Endometrium (tissue), 2 donors: ENCODE measurements at regions not wholly inside any gene's neighbourhood (a gene's known extent, or its start where the extent isn't known, plus 50 kb on each side); places are given as distances from the start of the nearest gene placed in this dataset.
"Not testable (repeated sequence)": the region's sequence is repeated elsewhere in the genome, so short reads cannot be mapped to it uniquely, and the experiment has no call there.

Experiments
- FAIRE-seq: peaks from 2 replicates; lab custom pipeline; 2012; peaks lifted over from hg19 to GRCh38; lab: Jason Lieb, UNC
- donor health status: control.
- donor health status: control.

GRCh38 chr5:169412831-169413230, 111.9 kb upstream of the SLIT3 start:
- no peak for FAIRE-seq

DNA sequence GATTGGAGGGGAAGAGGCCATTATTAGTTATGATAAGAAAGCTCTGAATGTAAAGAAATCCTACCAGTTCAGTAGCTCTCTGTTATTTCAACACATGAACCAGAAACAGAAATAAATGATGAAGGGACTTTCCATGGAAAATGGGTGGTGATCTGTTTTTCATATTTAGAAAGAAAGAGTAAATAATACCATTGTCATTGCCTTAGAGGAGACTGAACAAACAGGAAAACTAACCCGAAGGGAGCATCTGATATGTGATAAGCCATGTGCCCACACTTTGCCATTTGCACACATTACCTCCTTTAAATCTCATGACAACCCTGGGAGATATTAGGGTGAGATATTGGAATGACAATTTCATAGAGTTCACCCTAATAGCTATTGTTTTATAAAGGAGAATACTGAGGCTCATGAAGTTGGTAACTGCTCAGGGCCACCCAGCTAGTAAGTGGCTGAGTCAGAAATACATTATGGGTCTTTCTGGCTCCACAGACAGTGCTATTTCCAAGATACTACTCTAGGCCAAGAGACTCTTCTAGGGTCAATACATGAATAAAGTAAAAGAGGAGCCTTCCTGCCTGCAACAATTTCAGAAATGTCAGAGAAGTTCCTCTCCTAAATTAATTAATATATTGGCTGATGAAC, 111.0 kb upstream of the SLIT3 start:
- no peak for FAIRE-seq

GRCh38 chr5:169410996-169411783, 110.3 kb upstream of the SLIT3 start:
- FAIRE-seq = peak; percentile 88

DNA sequence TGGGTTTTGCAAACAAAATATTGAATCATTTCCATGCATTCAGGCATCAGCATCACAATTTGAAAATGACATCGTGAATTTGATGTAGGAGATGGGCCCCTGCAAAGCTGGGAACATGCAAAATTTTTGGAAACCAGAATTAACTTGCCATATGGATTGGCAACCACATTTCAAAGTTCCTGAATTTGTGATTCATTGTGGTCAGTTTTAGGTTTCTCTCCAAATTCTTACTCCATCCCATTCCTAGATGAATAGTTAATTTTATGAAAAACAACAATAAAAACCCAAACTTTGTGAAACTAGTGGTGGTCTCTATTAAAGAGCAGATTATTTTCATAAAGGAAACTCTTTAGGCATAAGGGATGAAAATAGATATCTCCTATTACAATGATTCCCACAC, 107.8 kb upstream of the SLIT3 start:
- FAIRE-seq = no peak

GRCh38 chr5:169408171-169408570, 107.2 kb upstream of the SLIT3 start:
- FAIRE-seq = no peak

DNA sequence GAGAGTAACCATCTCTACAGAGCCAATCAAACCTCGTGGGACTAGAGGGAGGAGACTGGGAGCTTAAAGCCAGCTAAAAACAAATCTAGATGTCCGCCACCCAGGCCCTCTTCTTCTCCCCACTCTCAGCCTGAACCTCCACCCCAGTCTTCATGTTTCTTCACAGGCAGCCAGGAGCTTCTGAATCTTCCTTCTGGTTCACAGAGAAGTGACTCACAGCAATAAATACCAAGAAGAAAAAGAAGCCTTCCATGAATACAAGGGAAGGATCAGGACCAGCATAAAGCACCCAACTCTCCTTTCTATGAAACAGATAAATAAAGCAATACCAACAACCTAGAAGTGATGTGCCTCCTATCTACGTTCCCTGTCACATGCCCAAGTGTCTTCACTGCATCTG, 103.3 kb upstream of the SLIT3 start:
- no peak for FAIRE-seq

- no peak for FAIRE-seq
Measured at GRCh38 chr5:169398515-169398914, 97.6 kb upstream of the SLIT3 start.

DNA sequence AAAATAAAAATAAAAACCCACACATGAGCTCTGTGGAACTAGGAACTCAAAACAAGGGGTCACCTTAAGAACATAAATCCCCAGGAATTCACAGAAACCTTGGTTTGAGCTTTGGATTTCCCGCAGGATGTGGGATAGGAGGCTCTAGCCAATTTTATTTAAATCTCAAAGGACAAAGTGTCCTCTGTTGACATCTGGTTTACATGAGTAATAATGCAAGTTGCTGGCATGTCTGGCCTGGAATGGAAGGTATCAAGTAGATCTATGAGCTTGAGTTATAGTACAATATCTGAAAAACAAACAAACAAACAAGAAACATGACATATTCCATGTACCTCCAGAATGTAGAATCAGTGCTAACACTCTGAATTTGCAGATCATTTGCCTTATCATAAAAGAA, 94.2 kb upstream of the SLIT3 start:
- FAIRE-seq = no peak

- no peak for FAIRE-seq
Measured at GRCh38 chr5:169394371-169394770, 93.4 kb upstream of the SLIT3 start.

DNA sequence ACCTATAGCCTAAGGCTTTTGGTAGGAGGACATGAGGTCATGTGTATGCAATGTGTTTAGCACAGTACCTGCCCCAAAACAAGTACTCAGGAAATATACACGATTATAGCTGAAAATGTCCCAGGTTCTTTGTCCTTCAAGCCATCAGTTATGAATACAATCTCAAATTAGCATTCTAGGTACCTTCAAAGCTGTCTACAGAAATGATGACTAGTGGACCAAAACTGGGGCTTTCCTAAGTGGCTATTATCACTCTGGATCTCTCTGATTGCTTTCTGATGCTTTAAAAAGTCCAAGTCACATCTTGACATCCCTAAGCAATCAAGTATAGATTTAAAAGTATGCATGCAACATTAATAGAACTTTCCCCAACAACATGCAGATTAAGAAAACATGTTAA, 93.0 kb upstream of the SLIT3 start:
- no peak for FAIRE-seq

GRCh38 chr5:169390265-169390664, 89.3 kb upstream of the SLIT3 start:
- FAIRE-seq = no peak

- FAIRE-seq = no peak
Measured at GRCh38 chr5:169389318-169389717, 88.4 kb upstream of the SLIT3 start.

DNA sequence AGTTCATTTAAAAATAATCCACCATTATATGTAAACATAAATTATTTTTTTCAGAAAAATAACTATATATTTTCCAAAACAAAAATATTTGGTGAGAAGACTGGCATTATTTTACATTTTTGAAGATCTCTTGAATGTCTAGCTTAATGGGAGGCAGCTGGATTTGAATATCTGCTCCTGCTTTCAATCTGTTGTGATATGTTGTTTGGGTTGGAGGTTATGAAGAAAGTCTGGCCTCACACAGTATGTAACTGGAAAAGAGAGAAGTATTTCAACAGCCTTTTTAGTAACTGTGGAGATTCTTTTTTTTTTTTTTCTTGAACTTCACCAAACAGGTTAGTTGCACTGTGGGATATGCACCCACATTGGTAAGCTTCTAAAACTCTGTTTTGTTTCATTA, 84.7 kb upstream of the SLIT3 start:
- no peak for FAIRE-seq

- FAIRE-seq = no peak
Measured at GRCh38 chr5:169384661-169385060, 83.7 kb upstream of the SLIT3 start.

DNA sequence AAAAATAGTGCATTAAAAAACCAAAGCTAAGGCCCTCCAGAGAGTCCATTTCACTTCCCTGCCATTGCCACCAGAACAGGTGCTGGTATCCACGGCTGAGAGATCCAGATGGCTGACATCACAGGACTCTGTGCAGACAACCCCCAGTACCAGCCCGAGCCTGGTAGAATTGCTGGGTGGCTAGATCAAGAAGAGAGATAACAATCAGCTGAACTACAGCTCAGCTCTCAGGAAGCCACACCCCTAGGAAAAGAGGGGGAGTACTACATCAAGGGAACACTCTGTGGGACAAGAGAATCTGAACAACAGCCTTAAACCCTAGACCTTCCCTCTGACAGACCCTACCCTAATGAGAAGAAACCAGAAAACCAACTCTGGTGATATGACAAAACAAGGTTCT, 73.8 kb upstream of the SLIT3 start:
- FAIRE-seq = no peak

DNA sequence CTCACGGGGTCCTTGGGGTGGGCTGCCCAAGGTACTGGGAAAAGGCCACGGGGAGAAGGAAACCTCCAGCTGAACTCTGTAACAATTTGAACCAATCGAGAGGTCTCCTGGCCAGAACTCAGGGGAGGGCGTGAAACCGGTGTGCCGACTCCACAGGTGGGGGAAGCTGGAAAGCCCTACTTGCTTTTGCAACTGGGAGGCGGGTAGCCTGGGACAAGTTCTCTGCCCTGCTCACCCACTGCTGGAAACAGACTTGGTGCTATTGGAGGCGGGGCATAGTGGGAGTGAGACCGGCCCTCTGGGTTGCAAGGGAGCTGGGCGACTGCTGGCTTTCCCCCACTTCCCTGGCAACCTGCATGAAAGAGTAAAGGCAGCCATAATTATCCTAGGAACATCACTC, 73.2 kb upstream of the SLIT3 start:
- FAIRE-seq = no peak

DNA sequence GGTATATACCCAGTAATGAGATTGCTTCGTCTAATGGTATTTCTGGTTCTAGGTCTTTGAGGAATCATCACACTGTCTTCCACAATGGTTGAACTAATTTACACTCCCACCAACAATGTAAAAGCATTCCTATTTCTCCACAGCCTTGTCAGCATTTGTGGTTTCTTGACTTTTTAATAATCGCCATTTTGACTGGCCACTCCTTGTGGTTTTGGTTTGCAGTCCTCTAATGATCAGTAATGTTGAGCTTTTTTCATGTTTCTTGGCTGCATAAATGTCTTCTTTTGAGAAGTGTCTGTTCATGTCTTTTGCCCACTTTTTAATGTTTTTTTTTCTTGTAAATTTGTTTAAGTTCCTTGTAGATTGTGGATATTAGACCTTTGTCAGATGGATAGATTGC, 70.9 kb upstream of the SLIT3 start:
- FAIRE-seq = not testable (repeated sequence)

- FAIRE-seq = no peak
Measured at GRCh38 chr5:169369130-169369529, 68.2 kb upstream of the SLIT3 start.

GRCh38 chr5:169367861-169368260, 66.9 kb upstream of the SLIT3 start:
- FAIRE-seq = no peak

DNA sequence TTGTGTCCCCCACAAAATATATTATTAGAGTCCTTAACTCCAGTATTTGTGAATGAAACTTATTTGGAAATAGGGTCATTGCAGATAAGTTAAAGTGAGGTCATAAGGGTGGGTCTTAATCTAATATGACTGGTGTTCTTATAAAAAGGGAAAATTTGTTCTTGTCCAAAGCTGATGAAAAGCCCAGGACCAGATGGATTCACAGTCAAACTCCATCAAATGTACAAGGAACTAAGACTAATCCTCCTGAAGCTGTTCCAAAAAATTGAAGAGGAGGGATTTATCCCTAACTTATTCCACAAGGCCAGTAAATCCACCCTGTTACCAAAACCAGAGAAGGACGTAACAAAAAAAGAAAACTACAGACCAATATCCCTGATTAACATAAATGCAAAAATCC, 56.4 kb upstream of the SLIT3 start:
- FAIRE-seq = no peak

- no peak for FAIRE-seq
Measured at GRCh38 chr5:169356811-169357210, 55.9 kb upstream of the SLIT3 start.

DNA sequence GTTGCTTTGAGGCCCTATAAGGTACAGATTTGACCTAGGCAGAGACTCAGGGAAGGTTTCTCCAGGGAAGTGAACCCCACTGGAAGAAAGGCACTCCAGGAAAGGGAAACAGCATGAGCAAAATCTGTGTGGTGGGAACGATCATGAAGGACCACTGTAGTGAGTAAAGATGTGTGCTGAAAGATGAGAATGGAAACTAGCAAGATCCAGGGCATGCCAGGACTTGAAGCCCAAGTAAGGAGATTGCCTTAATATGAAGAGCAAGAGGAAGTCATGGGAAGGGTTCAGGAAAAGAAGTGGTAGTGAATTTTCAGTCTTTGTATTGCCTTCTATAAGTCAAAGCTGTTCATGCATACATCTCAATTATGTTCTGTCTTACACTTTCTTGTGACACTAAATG, 55.2 kb upstream of the SLIT3 start:
- FAIRE-seq = no peak

GRCh38 chr5:169354921-169355320, 54.0 kb upstream of the SLIT3 start:
- no peak for FAIRE-seq

DNA sequence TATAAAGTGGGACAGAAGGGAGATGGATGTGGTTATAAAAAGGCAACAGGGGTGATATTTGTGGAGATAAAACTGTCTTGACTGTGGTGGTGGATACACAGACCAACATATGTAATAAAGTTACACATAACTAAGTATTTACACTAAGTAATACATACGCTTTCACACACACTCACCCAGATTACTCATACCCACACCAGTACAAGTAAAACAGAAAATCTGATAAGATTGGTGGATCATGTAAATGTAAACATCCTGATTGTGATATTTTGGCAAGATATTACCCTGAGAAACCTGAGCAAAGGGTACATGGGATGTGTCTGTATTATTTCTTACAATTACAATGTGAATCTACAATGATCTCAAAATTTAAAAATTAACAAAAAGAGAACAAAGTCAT, 53.3 kb upstream of the SLIT3 start:
- FAIRE-seq = no peak
